Upper lobe of left lung (tissue), 6 donors: ENCODE measurements at regions not wholly inside any gene's neighbourhood (a gene's known extent, or its start where the extent isn't known, plus 50 kb on each side); places are given as distances from the start of the nearest gene placed in this dataset.
"Not testable (repeated sequence)": the region's sequence is repeated elsewhere in the genome, so short reads cannot be mapped to it uniquely, and the experiment has no call there.

Experiments
- ATAC-seq, 2 donors: fragments of 200-7000 bp; cut with Tn5 transposase; one replicate each; pipeline ENCODE4 v1.9.1; 2022; ENCODE audit warnings: mild to moderate bottlenecking in 2 of 2, moderate library complexity in 2 of 2; ENCODE audit not compliant: low FRiP score in 2 of 2
- DNase-seq, 2 donors: peaks; one replicate each; pipeline ENCODE4 v3.0.0-alpha.2; 2019 to 2020
- H3K27ac ChIP-seq, 4 donors: fragments of 200-600 bp; sonication (generic); one replicate each; pipeline ENCODE4 v1.5.1; 2016 to 2019
- H3K27me3 ChIP-seq, 4 donors: fragments of 200-600 bp; sonication (generic); one replicate each; pipeline ENCODE4 v1.5.1; 2017 to 2019
- H3K36me3 ChIP-seq, 4 donors: fragments of 200-600 bp; sonication (generic); one replicate each; pipeline ENCODE4 v1.5.1; 2016 to 2019
- H3K4me1 ChIP-seq, 4 donors: fragments of 200-600 bp; sonication (generic); one replicate each; pipeline ENCODE4 v1.5.1; 2018 to 2019
- H3K4me3 ChIP-seq, 4 donors: fragments of 200-600 bp; sonication (generic); one replicate each; pipeline ENCODE4 v1.5.1; 2017 to 2019; ENCODE audit warnings: mild to moderate bottlenecking in 2 of 4, moderate library complexity in 1 of 4
- H3K9me3 ChIP-seq, 4 donors: fragments of 200-600 bp; sonication (generic); one replicate each; pipeline ENCODE4 v1.5.1; 2018 to 2019
- CTCF ChIP-seq, 6 experiments: fragments of 450-650 bp in 4 of 6; fragments of 200-600 bp in 2 of 6; sonication (generic) in 2 of 6; IDR thresholded peaks; one replicate each; pipeline ENCODE4 v1.5.1; 2016 to 2019; ENCODE audit warnings: antibody characterized with exemption in 6 of 6
- EP300 ChIP-seq, 4 donors: sonication (generic); formaldehyde crosslinking; IDR thresholded peaks; one replicate each; pipeline ENCODE4 v1.5.1; 2017; ENCODE audit warnings: antibody characterized with exemption in 4 of 4, control low read depth in 2 of 4
- POLR2A ChIP-seq, 4 donors: fragments of 450-650 bp; IDR thresholded peaks; one replicate each; pipeline ENCODE4 v1.5.1; 2016 to 2017; ENCODE audit warnings: antibody characterized with exemption in 4 of 4, mild to moderate bottlenecking in 2 of 4
- POLR2AphosphoS5 ChIP-seq, 2 donors: sonication (generic); formaldehyde crosslinking; IDR thresholded peaks; one replicate each; pipeline ENCODE4 v1.5.1; 2017; ENCODE audit warnings: antibody characterized with exemption in 2 of 2
- WGBS, 2 donors: methylation state at CpG; one replicate each; pipeline ENCODE4 v1.1.5; 2017 to 2018; 5-methylcytosine and 5-hydroxymethylcytosine counted together
- donor health status: DM: no; HTN: no; CAD: no; lungs with moderate emphysema.
- donor health status: DM: no; HTN: yes; CAD: no; lungs with severe emphysema.

GRCh38 chr15:53128652-53129051 lies 338.5 kb upstream of the ONECUT1 start:
- no peaks in the 10 kb centered on the region for H3K9me3 ChIP-seq
- ATAC-seq (no peak), DNase-seq (no peak)
- no peaks in the 10 kb centered on the region for H3K36me3 ChIP-seq
- no peak for TF ChIP-seq POLR2A (IDR thresholded peaks at IDR 0.05)
- TF ChIP-seq EP300 (IDR thresholded peaks at IDR 0.05), result no peak
- H3K27me3 ChIP-seq, result no peaks in the 10 kb centered on the region
- H3K4me3 ChIP-seq, result no peak overlapping the region
- H3K27ac ChIP-seq, result no peak overlapping the region
- H3K4me1 ChIP-seq, result no peaks in the 10 kb centered on the region
- WGBS, 2 donors, result 42 to 54% methylated on average over 5 of the region's 5 CpGs

- no peak for TF ChIP-seq CTCF (IDR thresholded peaks at IDR 0.05)
- TF ChIP-seq POLR2A (IDR thresholded peaks at IDR 0.05), result no peak
- TF ChIP-seq POLR2AphosphoS5 (IDR thresholded peaks at IDR 0.05), result no peak
- no peak for TF ChIP-seq EP300 (IDR thresholded peaks at IDR 0.05)
- no peaks in the 10 kb centered on the region for H3K27me3 ChIP-seq
- WGBS, 2 donors, result 35 to 39% methylated on average over 4 of the region's 4 CpGs
- DNase-seq, result no peak
- no peaks in the 10 kb centered on the region for H3K9me3 ChIP-seq
- H3K4me3 ChIP-seq, result no peak overlapping the region
- no peak for ATAC-seq
- H3K27ac ChIP-seq, result no peak overlapping the region
- no peaks in the 10 kb centered on the region for H3K4me1 ChIP-seq
- H3K36me3 ChIP-seq, result no peaks in the 10 kb centered on the region
Observed at GRCh38 chr15:53126144-53126543, 336.0 kb upstream of the ONECUT1 start.

GRCh38 chr15:53122818-53123217 lies 332.7 kb upstream of the ONECUT1 start:
- Histone ChIP-seq H3K4me3 (no peak overlapping the region), H3K4me1 (no peaks in the 10 kb centered on the region), H3K36me3 (no peaks in the 10 kb centered on the region), H3K9me3 (no peaks in the 10 kb centered on the region), H3K27me3 (no peaks in the 10 kb centered on the region), H3K27ac (no peak overlapping the region)
- WGBS, 2 donors, result 87 to 91% methylated on average over 2 of the region's 2 CpGs
- DNase-seq (no peak), ATAC-seq (no peak)
- TF ChIP-seq POLR2A (IDR thresholded peaks at IDR 0.05), result no peak
- TF ChIP-seq CTCF (IDR thresholded peaks at IDR 0.05), result no peak

- not testable (repeated sequence) for ATAC-seq, DNase-seq, H3K27ac ChIP-seq, H3K9me3 ChIP-seq, H3K4me1 ChIP-seq, H3K27me3 ChIP-seq, H3K36me3 ChIP-seq, H3K4me3 ChIP-seq
Observed at GRCh38 chr15:53116915-53117314, 326.8 kb upstream of the ONECUT1 start.

GRCh38 chr15:53116169-53116568 lies 326.0 kb upstream of the ONECUT1 start:
- Histone ChIP-seq H3K36me3 (no peaks in the 10 kb centered on the region), H3K27ac (no peak overlapping the region), H3K4me3 (no peak overlapping the region), H3K9me3 (no peaks in the 10 kb centered on the region), H3K27me3 (no peaks in the 10 kb centered on the region), H3K4me1 (no peaks in the 10 kb centered on the region)
- ATAC-seq (no peak), DNase-seq (no peak)
- TF ChIP-seq EP300 (IDR thresholded peaks at IDR 0.05) (no peak), CTCF (IDR thresholded peaks at IDR 0.05) (no peak), POLR2A (IDR thresholded peaks at IDR 0.05) (no peak), POLR2AphosphoS5 (IDR thresholded peaks at IDR 0.05) (no peak)

- ATAC-seq, result no peak
- no peaks in the 10 kb centered on the region for H3K9me3 ChIP-seq
- TF ChIP-seq CTCF (IDR thresholded peaks at IDR 0.05), result no peak
- no peak for TF ChIP-seq EP300 (IDR thresholded peaks at IDR 0.05)
- no peak for TF ChIP-seq POLR2A (IDR thresholded peaks at IDR 0.05)
- no peak for TF ChIP-seq POLR2AphosphoS5 (IDR thresholded peaks at IDR 0.05)
- no peak for DNase-seq
- H3K27me3 ChIP-seq, result no peaks in the 10 kb centered on the region
- H3K4me3 ChIP-seq, result no peak overlapping the region
- 80 to 88% methylated on average over 1 of the region's 1 CpG for WGBS, 2 donors
- no peaks in the 10 kb centered on the region for H3K4me1 ChIP-seq
- H3K36me3 ChIP-seq, result no peaks in the 10 kb centered on the region
- H3K27ac ChIP-seq, result no peak overlapping the region
Observed at GRCh38 chr15:53115563-53115962, 325.4 kb upstream of the ONECUT1 start.
